SIG-M5 treated with dmso at 0.1 percent for 504 hours (cell line): ENCODE measurements at regions not wholly inside any gene's neighbourhood (a gene's known extent, or its start where the extent isn't known, plus 50 kb on each side); places are given as distances from the start of the nearest gene placed in this dataset.

ENCODE experiments used
- DNase-seq: peaks from one replicate; lab custom pipeline; 2025; ENCODE audit not compliant: unreplicated experiment; lab: John Stamatoyannopoulos, UW

DNA sequence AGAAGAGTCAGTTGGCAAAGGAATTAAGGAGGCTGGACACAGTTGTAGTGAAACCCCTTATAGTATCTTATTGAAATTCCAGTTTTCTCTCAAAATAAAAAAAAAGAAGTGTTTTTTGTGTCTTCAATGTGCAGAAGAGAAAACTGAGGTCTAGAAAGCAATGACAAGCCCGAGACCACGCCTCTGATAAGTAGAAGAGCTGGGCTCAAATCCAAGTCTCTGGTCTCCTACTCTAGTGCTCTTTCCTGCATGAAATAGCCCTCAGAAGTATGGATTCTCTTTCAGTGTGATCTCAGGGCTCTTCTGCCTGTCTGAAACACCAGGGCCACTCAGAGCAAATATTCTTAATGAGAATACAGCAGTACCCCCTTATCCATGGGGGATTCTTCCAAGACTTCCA lies 200.9 kb downstream of the KIF18A start:
- DNase-seq, result no peak

DNA sequence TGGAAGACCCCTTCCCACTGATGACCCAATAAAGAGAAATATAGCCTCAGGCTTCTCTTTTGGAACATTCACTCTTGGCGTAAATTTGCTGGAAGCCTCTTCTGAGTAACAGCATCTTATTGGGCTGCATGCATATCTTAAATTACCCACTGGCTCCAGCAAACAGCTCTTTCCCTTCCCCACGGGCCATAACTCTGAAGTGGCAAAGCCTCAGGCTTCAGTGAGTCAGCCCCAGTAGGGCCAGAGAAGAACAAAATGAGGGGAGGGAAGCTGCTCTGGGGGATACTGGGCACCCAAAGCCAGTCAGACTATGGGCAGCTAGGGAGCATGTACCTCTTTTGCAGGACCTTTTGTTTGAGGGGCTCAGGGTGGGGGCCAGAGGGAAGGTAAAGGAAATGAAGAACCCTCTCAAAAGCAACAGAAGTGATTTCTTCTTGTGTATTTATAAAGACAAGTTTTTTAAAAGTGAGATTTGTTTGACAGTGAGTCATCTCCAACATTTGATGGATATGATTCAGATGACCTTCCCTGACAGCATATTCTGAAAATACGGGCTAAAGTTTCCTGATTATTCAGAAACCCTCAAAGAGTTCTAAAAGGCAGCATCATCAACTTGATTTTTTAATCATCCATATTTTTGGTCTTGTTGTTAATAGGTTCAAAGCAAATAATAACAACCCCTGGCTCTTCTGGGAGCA lies 203.4 kb downstream of the KIF18A start:
- no peak for DNase-seq

DNA sequence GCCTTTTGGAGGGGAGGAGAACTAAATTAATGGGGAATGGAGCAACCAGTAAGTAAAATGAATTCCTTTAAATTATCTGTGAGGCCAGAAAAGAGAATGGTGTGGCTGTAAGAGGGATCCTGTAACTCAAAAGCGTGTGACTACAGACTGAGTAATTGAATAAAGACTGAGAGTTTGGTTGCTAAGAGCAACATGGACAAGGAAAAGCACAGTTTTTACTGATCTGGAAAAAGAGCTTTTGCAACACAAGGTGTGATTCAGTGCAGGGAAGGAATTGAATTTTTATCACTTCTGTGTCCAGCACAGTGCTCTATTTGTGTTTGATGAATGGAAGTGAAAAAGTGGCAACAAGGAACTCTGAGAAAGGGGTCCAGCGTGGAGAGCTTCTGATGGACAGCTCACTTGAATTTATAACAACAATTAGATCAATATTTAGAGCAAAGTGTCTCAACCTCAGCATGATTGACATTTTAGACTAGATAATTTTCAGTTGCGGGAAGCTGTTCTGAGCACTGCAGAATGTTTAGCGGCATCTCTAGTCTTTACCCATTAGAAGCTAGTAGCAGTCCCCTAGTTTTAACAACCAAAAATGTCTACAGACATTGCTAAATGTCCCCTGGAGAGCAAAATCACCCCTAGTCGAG lies 202.8 kb upstream of the BDNF start:
- DNase-seq, result no peak

DNA sequence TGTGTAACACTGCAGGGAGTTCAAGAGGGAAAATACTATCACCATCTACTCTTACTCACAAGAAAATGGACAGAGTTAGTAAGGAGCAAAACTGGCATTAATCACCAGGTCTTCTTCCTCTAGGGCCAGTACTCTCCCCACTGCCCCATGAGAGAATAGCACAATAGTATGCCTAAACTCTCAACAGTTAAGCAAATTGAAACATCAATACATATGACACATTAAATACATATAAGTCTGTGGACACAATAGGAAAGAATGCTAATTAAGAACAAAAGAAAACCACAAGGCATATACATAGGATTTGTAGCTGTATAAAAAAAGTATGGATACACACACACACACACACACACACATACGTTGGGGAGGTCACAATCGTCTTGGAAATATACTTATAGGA lies 197.9 kb upstream of the BDNF start:
- DNase-seq, result no peak

DNA sequence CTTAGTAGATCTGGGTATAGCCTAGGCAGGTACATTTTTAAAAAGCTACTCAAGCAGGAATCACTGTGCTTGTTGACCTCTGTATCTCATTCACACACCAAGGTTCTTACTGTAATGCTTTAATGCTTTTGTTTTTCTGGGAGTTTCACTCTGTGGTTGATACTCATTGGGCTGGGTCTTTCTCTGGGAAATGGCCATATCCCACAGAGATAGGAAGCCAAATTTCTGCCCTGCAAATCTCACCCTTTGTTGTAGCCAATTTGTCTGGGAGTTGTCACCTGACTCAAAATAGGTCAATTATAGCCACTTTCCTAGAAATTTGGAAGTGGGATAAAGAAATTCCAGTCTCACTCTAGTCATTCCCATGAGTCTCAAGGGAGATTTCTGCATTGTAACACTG lies 195.8 kb upstream of the BDNF start:
- no peak for DNase-seq

DNA sequence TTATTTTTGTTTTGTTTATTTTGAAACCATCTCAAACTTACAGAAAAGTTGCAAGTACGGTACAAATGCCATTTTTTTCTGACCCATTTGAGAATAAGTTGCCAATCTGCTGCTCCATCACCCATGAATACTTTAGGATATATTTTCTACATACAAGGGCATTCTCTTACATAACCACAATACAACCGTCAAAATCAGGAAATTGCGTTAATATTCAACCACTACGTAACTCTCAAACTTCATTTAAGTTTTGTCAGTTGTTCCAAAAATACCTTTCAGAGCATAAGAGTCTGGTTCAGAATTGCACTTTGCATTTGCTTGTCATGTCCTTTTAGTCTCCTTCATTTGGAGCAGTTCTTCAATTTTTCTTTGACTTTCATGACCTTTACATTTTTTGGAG lies 194.3 kb upstream of the BDNF start:
- peak; percentile 31 for DNase-seq

DNA sequence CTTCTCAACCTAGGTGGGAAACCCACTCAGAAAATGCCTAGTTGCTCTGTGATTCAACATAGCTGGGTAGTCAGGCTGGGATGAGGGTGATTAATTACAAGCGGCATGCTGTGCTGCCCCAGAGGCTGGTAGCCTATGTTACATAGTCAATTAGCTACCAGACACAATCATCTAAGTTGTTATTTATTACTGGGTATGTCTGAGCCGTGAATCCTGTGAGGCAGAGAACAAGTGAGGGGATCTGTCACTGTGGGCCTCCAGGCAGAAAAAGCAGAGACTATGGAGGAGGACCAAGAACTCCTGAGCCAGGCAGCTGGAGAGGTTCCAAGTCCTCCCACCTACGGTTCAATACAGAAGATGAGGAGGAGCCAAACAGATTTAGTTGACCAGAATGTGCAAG lies 186.6 kb upstream of the BDNF start:
- DNase-seq, result no peak

DNA sequence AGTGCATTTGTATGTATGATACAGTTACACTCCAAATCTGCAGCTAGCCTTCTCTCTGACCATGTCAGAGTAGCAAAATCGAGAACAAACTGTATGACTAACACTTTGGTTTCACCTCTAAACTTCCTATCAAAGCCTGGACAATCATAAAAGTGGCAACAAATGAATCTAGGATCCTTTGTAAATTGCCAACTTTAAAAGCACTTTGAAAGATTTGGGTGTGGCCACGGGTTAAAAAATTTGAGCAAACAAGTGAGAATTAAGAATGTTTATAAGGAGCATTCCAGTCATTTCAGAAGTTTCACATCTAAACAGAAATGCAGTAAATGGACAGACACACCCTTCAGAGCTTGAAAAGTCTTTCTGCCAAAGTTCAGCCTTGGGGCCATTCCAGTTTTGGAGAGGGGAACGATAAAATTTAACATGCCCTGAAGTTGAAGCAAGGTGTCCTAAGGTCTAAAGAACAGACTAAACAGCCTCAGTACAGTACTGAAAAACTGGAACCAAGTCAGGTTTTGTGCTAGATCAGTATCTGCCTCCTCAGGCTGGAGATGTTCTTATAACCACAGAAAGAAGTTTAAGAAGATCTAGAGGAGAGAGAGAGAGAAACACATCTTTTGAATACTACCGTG lies 181.9 kb upstream of the BDNF start:
- DNase-seq, result no peak

DNA sequence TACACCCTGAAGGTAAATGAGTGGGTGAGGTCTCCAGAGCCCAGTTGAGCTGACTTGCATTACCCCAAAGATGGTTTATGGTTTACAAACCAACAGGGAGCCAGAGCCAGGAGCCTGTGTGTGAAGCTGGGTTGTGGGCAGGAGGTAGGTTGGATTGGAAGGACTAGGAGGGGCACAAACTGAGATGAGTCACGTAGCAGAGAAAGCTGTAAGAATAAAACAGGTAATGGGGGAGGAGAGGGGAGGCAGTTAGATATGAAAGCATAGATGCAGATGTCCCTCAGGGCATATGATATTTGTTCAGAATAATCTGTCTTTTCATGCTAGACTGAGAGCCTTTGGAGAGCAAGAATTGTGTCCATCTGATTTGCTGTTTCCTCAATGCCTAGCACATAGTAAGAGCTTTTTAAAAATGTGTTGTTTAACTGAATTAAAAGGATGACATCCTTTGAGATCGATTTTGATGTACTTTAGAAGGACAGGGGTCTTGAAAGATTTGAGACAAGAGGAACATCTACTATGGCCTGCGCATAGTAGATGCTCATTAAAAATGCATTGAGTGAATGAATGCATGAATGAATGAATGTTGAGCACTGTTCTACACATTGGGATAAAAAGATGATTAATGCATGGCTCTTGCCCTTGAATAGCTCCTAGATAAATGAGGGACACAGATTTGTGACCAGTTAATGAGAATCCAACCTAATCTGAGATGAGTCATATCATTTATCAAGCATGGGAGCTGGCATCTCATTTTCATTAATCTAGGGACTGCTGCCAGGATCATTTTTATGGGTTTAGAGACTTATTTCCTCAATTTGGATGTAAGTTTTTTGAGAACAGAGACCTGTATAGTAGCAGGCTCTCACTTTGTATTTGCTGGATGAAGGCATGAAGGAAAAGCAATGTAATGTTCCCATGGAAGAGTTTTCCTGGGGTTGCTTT lies 175.8 kb upstream of the BDNF start:
- DNase-seq, result no peak

DNA sequence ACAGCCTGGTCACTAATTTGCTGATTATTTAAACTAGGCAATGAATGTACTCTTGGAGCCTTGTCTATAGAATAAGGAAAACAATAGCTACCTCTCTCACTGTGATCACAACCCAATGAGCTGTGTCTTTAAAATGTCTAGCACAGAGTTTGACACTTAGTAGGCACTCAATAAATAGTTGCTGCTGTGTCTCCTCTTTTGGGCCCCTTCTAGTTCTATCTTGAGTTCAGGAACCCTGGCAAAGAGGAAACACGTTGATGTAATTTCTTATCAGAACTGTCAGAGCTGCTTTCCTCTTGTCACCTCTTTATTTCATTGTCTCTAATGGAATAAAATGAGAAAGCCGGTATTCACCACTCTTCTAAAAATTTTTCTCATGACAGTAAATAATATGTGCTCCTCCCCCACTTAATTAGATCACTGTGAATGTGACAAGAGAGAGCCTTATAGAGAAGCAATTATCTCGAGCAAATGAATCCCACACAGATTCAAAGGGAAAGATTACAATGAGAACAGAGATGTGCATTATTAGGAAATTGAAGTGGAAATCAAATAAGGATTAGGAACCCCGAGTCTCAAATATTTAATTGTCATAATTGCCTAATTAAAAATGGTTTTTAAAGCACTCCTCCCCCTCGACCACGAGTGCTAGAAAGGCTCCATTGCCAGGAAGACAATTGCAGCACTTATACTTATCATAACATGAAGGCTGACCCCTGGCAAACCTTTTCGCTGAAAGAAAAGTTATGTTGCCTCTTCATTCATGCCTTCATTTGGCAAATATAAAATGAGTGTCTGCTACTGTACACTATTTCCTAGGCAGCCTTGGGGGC lies 175.0 kb upstream of the BDNF start:
- no peak for DNase-seq

DNA sequence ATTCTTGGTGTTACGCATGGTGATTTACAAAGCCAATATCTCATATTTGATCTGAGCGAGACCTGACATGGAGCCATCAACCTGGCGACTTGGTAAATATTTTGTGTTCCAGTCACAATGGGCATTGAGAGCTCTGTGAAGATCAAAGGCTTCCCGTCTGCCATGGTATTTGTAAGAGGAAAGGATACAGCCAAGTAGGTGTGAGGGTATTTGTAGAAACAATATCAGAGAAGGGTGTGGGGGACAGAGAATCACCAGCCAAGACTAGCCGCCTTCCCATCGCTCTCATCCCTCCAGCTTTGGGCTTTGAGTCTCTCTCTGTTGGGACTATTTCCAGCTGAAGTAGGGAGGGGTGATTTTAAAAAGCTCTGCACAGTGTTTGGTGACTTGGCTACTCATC lies 173.4 kb upstream of the BDNF start:
- DNase-seq, result no peak

DNA sequence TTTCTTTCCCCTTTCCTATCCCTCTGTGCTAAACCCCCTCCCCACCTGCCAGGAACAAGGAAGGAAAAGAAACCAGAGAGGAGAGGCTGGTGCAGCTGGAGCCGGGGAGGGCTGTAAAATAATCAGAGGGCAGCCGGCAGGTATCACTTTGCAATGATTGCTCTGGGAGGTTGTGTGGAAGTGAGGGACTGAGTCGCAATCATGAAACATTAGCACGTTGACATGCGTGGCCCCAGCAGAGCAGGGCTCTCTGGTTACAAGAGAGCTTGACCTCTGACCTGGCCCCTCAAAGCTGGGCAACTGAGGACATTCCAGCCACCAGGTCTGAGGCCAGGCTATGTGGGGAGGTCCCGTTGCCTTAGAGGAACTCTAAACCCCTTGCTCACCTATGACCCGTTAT lies 170.8 kb upstream of the BDNF start:
- DNase-seq, result no peak

DNA sequence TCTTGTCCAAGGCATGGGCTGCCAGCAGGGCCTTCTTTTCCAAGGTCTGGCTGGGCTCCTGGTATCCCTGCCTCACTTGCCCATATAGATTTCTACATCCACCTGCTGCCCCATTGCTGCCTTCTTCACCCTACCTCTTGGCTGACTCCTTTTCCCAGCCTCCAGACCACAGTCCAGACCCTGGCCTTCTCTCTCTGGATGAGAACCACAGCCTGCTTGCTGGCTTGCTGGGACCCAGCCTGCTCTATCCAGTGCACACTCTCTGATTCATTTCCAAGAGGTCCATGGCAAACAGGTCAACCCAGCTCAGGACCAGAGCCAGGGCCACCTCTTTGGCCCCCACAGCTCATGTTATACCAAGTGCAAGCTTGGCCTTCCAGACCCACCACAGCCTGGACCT lies 169.4 kb upstream of the BDNF start:
- DNase-seq, result no peak

DNA sequence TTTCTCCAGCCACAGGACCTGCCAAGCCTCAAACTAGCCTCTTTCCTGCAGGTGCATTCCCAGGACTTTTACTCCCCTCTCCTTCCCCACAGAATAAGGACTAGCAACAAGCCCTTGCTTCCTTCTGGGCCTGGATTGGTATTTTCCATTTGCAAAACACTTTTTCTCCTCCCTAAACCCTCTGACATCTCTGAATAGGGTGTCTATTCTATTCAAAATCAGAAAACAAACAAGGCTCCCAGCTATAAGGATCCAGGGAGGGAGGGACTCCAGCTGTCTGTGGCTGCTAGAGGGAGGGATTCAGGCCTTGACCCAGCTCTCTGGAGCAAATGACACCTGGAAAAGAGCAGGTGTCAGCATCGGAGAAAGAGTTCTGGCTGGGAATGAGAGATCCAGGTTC lies 168.5 kb upstream of the BDNF start:
- no peak for DNase-seq

DNA sequence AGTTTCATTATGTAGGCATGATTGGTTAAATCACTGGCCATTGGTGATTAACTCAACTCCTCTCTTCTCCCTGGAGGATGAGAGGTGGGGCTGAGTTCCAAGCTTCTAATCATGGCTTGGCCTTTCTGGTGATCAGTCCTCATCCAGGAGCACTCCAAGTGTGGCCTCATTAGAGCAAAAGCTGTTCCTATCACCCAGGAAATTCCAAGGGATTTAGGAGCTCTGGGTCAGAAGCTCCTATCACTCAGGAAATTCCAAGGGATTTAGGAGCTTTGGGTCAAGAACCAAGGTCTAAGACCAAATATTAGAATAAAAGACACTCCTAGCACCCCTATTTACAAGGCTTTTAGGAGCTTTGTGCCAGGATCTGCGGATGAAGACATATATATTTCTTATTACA lies 168.0 kb upstream of the BDNF start:
- DNase-seq, result no peak

DNA sequence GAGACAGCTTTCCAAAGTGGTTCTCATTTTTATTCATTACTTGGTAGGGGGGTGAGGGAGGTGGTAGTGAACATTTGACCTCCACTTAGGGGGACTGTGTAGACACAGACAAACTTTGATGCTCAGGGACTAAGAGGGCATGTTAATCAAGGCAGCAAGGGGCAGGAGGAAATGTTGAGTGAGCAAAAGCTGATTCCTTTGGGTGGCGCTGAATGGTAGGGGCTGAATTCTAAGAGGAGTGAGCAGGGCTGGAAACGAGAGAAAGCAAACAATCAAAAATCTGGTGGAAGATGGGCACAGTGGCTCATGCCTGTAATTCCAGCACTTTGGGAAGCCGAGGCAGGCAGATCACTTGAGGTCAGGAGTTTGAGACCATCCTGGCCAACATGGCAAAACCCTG lies 164.8 kb upstream of the BDNF start:
- DNase-seq, result no peak

DNA sequence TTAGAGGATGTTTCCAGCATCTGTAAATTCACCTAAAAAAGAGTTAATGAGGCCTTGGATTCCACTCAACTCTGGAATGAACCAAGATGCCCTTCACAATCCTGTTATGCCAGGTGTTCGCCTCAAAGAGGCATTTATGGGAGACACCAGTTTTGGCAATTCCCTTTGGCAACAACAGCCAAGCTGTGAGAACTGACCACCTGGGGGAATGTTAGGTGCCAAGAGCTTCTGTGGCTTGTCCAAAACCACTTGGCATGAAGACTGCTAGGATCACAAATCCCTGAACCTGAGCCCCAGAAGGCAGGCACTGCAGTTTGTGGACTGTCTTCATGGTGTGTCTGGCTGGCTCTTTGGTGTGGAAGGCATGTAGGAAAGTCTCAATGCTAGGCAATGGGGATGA lies 164.4 kb upstream of the BDNF start:
- no peak for DNase-seq

DNA sequence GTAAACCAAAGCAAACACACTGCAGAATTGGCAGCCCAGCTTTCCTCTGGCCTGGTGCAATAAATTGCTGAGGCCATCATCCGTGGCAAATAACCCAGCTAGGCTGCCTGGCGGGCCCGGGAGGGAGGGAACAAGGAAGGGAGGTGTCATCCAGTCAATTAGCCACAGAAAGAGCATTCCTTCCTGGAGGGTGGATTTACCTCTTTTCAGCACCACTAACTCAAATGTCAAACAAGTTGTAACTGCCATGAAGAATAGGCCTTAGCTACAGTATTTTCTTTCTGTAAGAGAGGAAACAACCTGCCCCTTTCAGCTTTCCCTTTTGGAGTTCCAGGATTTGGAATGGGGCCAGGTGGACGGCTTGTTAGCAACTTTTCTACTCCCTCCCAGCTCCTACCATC lies 163.8 kb upstream of the BDNF start:
- DNase-seq, result no peak

DNA sequence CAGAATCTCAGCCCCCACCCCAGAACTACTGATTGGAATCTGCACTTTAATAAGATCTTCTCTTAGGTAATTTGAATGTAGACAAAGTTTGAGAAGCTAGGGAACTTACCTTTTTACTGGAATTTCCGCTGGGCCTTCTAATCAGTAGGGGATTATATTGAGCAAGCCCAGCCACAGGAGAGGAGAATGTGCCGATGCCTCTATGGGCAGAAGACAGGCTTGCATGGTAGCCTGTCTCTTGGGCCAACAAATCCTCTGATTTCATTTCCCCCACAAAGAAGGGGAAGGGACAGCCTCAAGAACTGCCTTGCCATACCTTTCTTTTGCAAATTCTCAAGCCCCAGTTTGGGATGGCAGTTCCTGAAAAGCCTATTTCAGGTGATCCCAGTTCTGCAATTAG lies 163.4 kb upstream of the BDNF start:
- DNase-seq, result no peak

DNA sequence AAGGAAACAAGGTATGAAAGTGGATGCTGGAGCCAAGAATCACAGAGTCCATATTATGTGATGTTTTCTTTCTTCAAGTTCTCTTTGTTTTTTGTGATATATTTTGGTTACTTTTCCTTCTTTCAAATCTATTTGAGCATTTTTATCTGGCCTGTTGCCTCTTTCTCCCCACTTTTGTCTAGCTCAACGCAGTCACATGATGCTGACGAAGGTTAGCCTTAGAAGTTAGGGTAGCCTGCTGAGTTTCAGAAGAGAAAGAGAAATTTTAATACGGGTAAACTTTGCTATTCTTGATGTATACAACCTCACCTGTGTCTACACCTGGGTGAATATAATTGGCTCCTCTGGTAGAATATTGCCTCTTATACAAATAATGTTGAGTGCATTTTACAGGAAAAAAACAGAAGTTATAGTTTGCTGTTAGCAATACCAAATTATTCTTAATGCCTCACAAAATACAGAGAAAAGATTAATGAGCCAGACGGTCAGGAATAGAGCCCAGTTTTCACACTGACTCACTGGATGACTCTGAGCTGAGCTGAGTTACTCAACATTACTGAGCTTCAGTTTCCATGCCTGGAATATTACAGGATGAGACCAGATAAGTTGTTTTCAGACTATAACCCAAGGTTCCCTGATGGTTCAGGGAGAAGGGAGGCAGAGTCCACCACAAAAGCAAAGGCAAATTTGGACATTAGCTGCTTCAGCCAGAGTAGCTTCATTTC lies 161.6 kb upstream of the BDNF start:
- DNase-seq, result no peak
